SK-N-SH (cell line): ENCODE measurements at regions not wholly inside any gene's neighbourhood (a gene's known extent, or its start where the extent isn't known, plus 50 kb on each side); places are given as distances from the start of the nearest gene placed in this dataset.

Experiments used
- CTCF ChIA-PET: fragments of 300-600, 350-600 bp; formaldehyde crosslinking; extraction: SDS; loops from one replicate; lab custom pipeline; 2021; lab: Yijun Ruan, JAX
- POLR2A ChIA-PET: fragments of 350-600 bp; sonication (Branson Sonifier 250); formaldehyde crosslinking; extraction: SDS; loops from one replicate; lab custom pipeline; 2020; ENCODE audit warnings: antibody characterized with exemption, inconsistent platforms; lab: Yijun Ruan, JAX
- DNase-seq: peaks from one replicate; pipeline ENCODE4 v3.0.0; 2012
- H2AFZ ChIP-seq: fragments of 200-600 bp; sonication (generic); 2 replicates; pipeline ENCODE4 v1.8.1; 2016; ENCODE audit warnings: antibody characterized with exemption, mild to moderate bottlenecking, low read depth
- H3F3A ChIP-seq: fragments of 200-600 bp; sonication (generic); replicated peaks from 2 replicates; pipeline ENCODE3; 2016; ENCODE audit warnings: antibody characterized with exemption, mild to moderate bottlenecking; ENCODE audit not compliant: insufficient read depth
- H3K27ac ChIP-seq, 2 experiments: fragments of 200-500 bp in 1 of 2; fragments of 200-600 bp in 1 of 2; sonication (Bioruptor generic) in 1 of 2; sonication (generic), shearing (Covaris generic) in 1 of 2; 2 replicates each; pipeline versions ENCODE4 v1.5.1 to v1.6.1; 2014 to 2016; ENCODE audit warnings: low read depth in 2 of 2, inconsistent platforms in 1 of 2, low read length in 1 of 2, mild to moderate bottlenecking in 1 of 2, mixed read lengths in 1 of 2
- H3K27me3 ChIP-seq: fragments of 200-600 bp; sonication (generic), shearing (Covaris generic); 2 replicates; pipeline ENCODE4 v1.6.1; 2016; ENCODE audit warnings: mixed run types; ENCODE audit not compliant: insufficient read depth
- H3K36me3 ChIP-seq, 2 experiments: fragments of 200-500 bp in 1 of 2; fragments of 200-600 bp in 1 of 2; sonication (Bioruptor generic) in 1 of 2; sonication (generic) in 1 of 2; replicated peaks in 1 of 2; 2 replicates each; pipeline versions ENCODE3 to v1.5.1; 2014 to 2016; ENCODE audit warnings: low read length in 1 of 2, mild to moderate bottlenecking in 1 of 2; ENCODE audit not compliant: insufficient read depth in 2 of 2, control insufficient read depth in 1 of 2
- H3K4me1 ChIP-seq, 2 experiments: fragments of 200-500 bp in 1 of 2; fragments of 200-600 bp in 1 of 2; sonication (Bioruptor generic) in 1 of 2; sonication (generic), shearing (Covaris generic) in 1 of 2; 2 replicates each; pipeline versions ENCODE4 v1.5.1 to v1.6.1; 2014 to 2016; ENCODE audit warnings: low read depth in 1 of 2, low read length in 1 of 2, mixed run types in 1 of 2; ENCODE audit not compliant: insufficient read depth in 2 of 2, control insufficient read depth in 1 of 2
- H3K4me2 ChIP-seq: fragments of 200-600 bp; sonication (generic), shearing (Covaris generic); 2 replicates; pipeline ENCODE4 v1.6.1; 2017; ENCODE audit warnings: mixed run types
- H3K4me3 ChIP-seq, 2 experiments: fragments of 200-500 bp in 1 of 2; fragments of 200-600 bp in 1 of 2; sonication (Bioruptor generic) in 1 of 2; sonication (generic), shearing (Covaris generic) in 1 of 2; 2 replicates each; pipeline versions ENCODE4 v1.5.1 to v1.8.1; 2014 to 2016; ENCODE audit warnings: low read depth in 2 of 2, inconsistent platforms in 1 of 2, low read length in 1 of 2, mild to moderate bottlenecking in 1 of 2, mixed read lengths in 1 of 2, moderate library complexity in 1 of 2
- H3K79me2 ChIP-seq: fragments of 200-600 bp; sonication (generic); 2 replicates; pipeline ENCODE4 v1.8.1; 2017; ENCODE audit warnings: mild to moderate bottlenecking; ENCODE audit not compliant: insufficient read depth
- H3K9ac ChIP-seq: fragments of 200-600 bp; sonication (generic); 2 replicates; pipeline ENCODE4 v1.6.1; 2017; ENCODE audit warnings: mixed run types
- H3K9me2 ChIP-seq: fragments of 200-600 bp; sonication (generic); 2 replicates; pipeline ENCODE4 v1.6.1; 2017; ENCODE audit warnings: mixed run types
- H3K9me3 ChIP-seq: fragments of 200-600 bp; sonication (generic); 2 replicates; pipeline ENCODE4 v1.6.1; 2017; ENCODE audit warnings: mixed run types, mild to moderate bottlenecking, moderate library complexity
- H4K20me1 ChIP-seq: fragments of 200-600 bp; sonication (generic); 2 replicates; pipeline ENCODE4 v1.6.1; 2017; ENCODE audit warnings: mild to moderate bottlenecking, mixed run types; ENCODE audit not compliant: insufficient read depth
- CHD2 ChIP-seq: fragments of 150-350 bp; IDR thresholded peaks from 2 replicates; pipeline ENCODE4 v1.6.1; 2018; ENCODE audit warnings: low read length; ENCODE audit not compliant: partially characterized antibody
- EP300 ChIP-seq, 2 experiments: IDR thresholded peaks; 2 replicates each; pipeline versions ENCODE4 v1.4.0 to v1.6.1; 2012; ENCODE audit warnings: borderline replicate concordance in 1 of 2, low read depth in 1 of 2, low read length in 1 of 2
- EZH2phosphoT487 ChIP-seq: fragments of 200-600 bp; sonication (generic); IDR thresholded peaks from 2 replicates; pipeline ENCODE4 v1.6.1; 2017; ENCODE audit warnings: low read depth, mixed run types, mild to moderate bottlenecking, antibody characterized with exemption, moderate library complexity, borderline replicate concordance
- GATA2 ChIP-seq: sonication (generic); formaldehyde crosslinking; IDR thresholded peaks from 2 replicates; pipeline ENCODE4 v1.5.0; 2020; ENCODE audit warnings: mild to moderate bottlenecking, missing genetic modification reagents
- JUND ChIP-seq: IDR thresholded peaks from 2 replicates; pipeline ENCODE4 v1.4.0; 2012
- MEF2A ChIP-seq: IDR thresholded peaks from 2 replicates; pipeline ENCODE4 v1.4.0; 2012; ENCODE audit warnings: low read depth, borderline replicate concordance
- NRF1 ChIP-seq: IDR thresholded peaks from 2 replicates; pipeline ENCODE4 v1.6.1; 2012; ENCODE audit warnings: low read depth, mild to moderate bottlenecking, low read length
- RFX5 ChIP-seq: IDR thresholded peaks from 2 replicates; pipeline ENCODE4 v1.6.1; 2012; ENCODE audit warnings: mild to moderate bottlenecking, improper control_type of control experiment, low read length
- RXRA ChIP-seq: IDR thresholded peaks from 2 replicates; pipeline ENCODE4 v1.4.0; 2012; ENCODE audit warnings: low read depth, mild to moderate bottlenecking, borderline replicate concordance
- SIN3A ChIP-seq: IDR thresholded peaks from 2 replicates; pipeline ENCODE4 v1.6.1; 2012; ENCODE audit warnings: low read depth, mild to moderate bottlenecking, low read length, moderate library complexity, borderline replicate concordance
- TCF12 ChIP-seq: IDR thresholded peaks from 2 replicates; pipeline ENCODE4 v1.4.0; 2012
- YY1 ChIP-seq: IDR thresholded peaks from 2 replicates; pipeline ENCODE4 v1.4.0; 2012; ENCODE audit warnings: low read depth, mild to moderate bottlenecking
- WGBS: methylation state at CpG from one replicate; pipeline ENCODE4 v1.1.6; 2017; ENCODE audit warnings: low lambda C conversion rate; 5-methylcytosine and 5-hydroxymethylcytosine counted together
- TF ChIP-seq, protein P1 (sequence below): fragments of 200-600 bp; sonication (generic); IDR thresholded peaks from 2 replicates; pipeline ENCODE4 v1.6.1; 2017; ENCODE audit warnings: antibody characterized with exemption, mild to moderate bottlenecking, moderate library complexity
- TF ChIP-seq, protein P2 (sequence below): IDR thresholded peaks from 2 replicates; pipeline ENCODE4 v1.4.0; 2012; ENCODE audit warnings: low read depth, borderline replicate concordance
- TF ChIP-seq, protein P3 (sequence below): fragments of 150-350 bp; IDR thresholded peaks from 2 replicates; pipeline ENCODE4 v1.6.1; 2017; ENCODE audit warnings: antibody characterized with exemption, low read length, low read depth, borderline replicate concordance
- TF ChIP-seq, protein P4 (sequence below): IDR thresholded peaks from 2 replicates; pipeline ENCODE4; 2012
- TF ChIP-seq, protein P5 (sequence below): IDR thresholded peaks from 2 replicates; pipeline ENCODE4 v1.4.0; 2012; ENCODE audit warnings: low read depth, borderline replicate concordance
- TF ChIP-seq, protein P6 (sequence below): fragments of 150-350 bp; IDR thresholded peaks from 2 replicates; pipeline ENCODE4 v1.6.1; 2016; ENCODE audit warnings: mild to moderate bottlenecking, low read depth, low read length

DNA sequence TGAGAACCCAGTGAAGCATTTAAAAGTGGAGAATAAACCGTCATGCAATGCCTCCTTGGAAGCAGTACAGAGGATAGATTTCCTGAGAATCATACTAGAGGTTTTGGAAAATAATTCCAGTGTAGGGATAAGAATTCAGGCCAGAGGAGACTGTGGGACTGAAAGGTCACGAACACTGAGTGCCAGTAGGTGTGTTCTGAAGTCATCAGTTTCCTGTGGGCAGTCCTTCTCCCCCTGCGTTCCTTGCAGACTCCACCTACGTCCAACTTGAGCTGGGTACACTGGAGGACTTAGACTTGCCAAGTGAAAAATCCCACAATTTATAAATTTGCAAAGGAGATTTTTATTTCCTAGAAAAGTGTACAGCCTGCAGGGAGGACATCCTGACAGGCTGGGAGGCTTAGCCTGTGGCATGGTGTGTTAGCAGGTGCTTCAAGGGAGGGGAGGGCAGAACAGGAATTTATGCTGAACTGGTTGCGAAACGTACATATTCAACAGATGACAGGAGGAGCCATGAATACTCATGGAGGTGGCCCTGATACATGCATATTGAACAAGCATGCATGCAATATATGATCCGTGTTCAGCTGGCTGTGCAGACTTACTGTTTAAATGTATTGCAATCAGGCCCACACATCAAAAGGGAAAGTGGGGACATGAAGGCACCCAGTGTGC is 72.9 kb upstream of the POM121L12 start:
- Histone ChIP-seq H3K9ac (no peak overlapping the region), H3K27me3 (no peaks in the 10 kb centered on the region), H2AFZ (no peak overlapping the region), H4K20me1 (no peaks in the 10 kb centered on the region), H3K9me3 (no peaks in the 10 kb centered on the region), H3K36me3 (no peaks in the 10 kb centered on the region), H3K27ac (no peak overlapping the region), H3K79me2 (no peaks in the 10 kb centered on the region), H3K9me2 (no peaks in the 10 kb centered on the region), H3F3A (no peaks in the 10 kb centered on the region), H3K4me1 (no peaks in the 10 kb centered on the region), H3K4me3 (no peak overlapping the region), H3K4me2 (no peak overlapping the region)
- DNase-seq, result no peak
- WGBS, result 41% methylated on average over 7 of the region's 7 CpGs
- ChIA-PET CTCF (interaction anchor here (0.8 kb wide), 1 partner anchor 9 kb away, joined by 3 read pairs; no protein-coding TSS in a partner anchor), POLR2A (no interaction called here)
- TF ChIP-seq YY1 (no peak), EZH2phosphoT487 (no peak), GATA2 (CRISPR knock-in tag) (no peak), MEF2A (no peak), JUND (no peak), SIN3A (no peak), EP300 (IDR thresholded peaks at IDR 0.05; ENCODE audit: borderline replicate concordance in 1 of 2, low read depth in 1 of 2, low read length in 1 of 2) (no peak), TCF12 (no peak), RFX5 (no peak), NRF1 (no peak), RXRA (no peak), CHD2 (no peak)
- TF ChIP-seq, protein P1, sequence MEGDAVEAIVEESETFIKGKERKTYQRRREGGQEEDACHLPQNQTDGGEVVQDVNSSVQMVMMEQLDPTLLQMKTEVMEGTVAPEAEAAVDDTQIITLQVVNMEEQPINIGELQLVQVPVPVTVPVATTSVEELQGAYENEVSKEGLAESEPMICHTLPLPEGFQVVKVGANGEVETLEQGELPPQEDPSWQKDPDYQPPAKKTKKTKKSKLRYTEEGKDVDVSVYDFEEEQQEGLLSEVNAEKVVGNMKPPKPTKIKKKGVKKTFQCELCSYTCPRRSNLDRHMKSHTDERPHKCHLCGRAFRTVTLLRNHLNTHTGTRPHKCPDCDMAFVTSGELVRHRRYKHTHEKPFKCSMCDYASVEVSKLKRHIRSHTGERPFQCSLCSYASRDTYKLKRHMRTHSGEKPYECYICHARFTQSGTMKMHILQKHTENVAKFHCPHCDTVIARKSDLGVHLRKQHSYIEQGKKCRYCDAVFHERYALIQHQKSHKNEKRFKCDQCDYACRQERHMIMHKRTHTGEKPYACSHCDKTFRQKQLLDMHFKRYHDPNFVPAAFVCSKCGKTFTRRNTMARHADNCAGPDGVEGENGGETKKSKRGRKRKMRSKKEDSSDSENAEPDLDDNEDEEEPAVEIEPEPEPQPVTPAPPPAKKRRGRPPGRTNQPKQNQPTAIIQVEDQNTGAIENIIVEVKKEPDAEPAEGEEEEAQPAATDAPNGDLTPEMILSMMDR, result no peak
- TF ChIP-seq, protein P2, sequence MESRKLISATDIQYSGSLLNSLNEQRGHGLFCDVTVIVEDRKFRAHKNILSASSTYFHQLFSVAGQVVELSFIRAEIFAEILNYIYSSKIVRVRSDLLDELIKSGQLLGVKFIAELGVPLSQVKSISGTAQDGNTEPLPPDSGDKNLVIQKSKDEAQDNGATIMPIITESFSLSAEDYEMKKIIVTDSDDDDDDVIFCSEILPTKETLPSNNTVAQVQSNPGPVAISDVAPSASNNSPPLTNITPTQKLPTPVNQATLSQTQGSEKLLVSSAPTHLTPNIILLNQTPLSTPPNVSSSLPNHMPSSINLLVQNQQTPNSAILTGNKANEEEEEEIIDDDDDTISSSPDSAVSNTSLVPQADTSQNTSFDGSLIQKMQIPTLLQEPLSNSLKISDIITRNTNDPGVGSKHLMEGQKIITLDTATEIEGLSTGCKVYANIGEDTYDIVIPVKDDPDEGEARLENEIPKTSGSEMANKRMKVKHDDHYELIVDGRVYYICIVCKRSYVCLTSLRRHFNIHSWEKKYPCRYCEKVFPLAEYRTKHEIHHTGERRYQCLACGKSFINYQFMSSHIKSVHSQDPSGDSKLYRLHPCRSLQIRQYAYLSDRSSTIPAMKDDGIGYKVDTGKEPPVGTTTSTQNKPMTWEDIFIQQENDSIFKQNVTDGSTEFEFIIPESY, result no peak
- TF ChIP-seq, protein P3, sequence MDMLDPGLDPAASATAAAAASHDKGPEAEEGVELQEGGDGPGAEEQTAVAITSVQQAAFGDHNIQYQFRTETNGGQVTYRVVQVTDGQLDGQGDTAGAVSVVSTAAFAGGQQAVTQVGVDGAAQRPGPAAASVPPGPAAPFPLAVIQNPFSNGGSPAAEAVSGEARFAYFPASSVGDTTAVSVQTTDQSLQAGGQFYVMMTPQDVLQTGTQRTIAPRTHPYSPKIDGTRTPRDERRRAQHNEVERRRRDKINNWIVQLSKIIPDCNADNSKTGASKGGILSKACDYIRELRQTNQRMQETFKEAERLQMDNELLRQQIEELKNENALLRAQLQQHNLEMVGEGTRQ, result no peak
- TF ChIP-seq, protein P4, sequence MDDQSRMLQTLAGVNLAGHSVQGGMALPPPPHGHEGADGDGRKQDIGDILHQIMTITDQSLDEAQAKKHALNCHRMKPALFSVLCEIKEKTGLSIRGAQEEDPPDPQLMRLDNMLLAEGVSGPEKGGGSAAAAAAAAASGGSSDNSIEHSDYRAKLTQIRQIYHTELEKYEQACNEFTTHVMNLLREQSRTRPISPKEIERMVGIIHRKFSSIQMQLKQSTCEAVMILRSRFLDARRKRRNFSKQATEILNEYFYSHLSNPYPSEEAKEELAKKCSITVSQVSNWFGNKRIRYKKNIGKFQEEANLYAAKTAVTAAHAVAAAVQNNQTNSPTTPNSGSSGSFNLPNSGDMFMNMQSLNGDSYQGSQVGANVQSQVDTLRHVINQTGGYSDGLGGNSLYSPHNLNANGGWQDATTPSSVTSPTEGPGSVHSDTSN, result no peak
- TF ChIP-seq, protein P5, sequence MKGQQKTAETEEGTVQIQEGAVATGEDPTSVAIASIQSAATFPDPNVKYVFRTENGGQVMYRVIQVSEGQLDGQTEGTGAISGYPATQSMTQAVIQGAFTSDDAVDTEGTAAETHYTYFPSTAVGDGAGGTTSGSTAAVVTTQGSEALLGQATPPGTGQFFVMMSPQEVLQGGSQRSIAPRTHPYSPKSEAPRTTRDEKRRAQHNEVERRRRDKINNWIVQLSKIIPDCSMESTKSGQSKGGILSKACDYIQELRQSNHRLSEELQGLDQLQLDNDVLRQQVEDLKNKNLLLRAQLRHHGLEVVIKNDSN, result no peak
- TF ChIP-seq, protein P6, sequence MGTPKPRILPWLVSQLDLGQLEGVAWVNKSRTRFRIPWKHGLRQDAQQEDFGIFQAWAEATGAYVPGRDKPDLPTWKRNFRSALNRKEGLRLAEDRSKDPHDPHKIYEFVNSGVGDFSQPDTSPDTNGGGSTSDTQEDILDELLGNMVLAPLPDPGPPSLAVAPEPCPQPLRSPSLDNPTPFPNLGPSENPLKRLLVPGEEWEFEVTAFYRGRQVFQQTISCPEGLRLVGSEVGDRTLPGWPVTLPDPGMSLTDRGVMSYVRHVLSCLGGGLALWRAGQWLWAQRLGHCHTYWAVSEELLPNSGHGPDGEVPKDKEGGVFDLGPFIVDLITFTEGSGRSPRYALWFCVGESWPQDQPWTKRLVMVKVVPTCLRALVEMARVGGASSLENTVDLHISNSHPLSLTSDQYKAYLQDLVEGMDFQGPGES, result no peak
